ENCODE measurements at regions not wholly inside any gene's neighbourhood (a gene's known extent, or its start where the extent isn't known, plus 50 kb on each side); places are given as distances from the start of the nearest gene placed in this dataset.

GRCh38 chr2:185174353-185174752 is 564.3 kb upstream of the FSIP2 start:
- no peak for TF ChIP-seq PHF8 (IDR thresholded peaks at IDR 0.05; ENCODE audit: borderline replicate concordance, low read depth)
- TF ChIP-seq CHD2 (IDR thresholded peaks at IDR 0.05; ENCODE audit: low read length, partially characterized antibody), result no peak
- TF ChIP-seq JUNB (IDR thresholded peaks at IDR 0.05), result no peak
- TF ChIP-seq, protein P1, sequence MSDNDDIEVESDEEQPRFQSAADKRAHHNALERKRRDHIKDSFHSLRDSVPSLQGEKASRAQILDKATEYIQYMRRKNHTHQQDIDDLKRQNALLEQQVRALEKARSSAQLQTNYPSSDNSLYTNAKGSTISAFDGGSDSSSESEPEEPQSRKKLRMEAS (IDR thresholded peaks at IDR 0.05), result no peak
- TF ChIP-seq, protein P2, sequence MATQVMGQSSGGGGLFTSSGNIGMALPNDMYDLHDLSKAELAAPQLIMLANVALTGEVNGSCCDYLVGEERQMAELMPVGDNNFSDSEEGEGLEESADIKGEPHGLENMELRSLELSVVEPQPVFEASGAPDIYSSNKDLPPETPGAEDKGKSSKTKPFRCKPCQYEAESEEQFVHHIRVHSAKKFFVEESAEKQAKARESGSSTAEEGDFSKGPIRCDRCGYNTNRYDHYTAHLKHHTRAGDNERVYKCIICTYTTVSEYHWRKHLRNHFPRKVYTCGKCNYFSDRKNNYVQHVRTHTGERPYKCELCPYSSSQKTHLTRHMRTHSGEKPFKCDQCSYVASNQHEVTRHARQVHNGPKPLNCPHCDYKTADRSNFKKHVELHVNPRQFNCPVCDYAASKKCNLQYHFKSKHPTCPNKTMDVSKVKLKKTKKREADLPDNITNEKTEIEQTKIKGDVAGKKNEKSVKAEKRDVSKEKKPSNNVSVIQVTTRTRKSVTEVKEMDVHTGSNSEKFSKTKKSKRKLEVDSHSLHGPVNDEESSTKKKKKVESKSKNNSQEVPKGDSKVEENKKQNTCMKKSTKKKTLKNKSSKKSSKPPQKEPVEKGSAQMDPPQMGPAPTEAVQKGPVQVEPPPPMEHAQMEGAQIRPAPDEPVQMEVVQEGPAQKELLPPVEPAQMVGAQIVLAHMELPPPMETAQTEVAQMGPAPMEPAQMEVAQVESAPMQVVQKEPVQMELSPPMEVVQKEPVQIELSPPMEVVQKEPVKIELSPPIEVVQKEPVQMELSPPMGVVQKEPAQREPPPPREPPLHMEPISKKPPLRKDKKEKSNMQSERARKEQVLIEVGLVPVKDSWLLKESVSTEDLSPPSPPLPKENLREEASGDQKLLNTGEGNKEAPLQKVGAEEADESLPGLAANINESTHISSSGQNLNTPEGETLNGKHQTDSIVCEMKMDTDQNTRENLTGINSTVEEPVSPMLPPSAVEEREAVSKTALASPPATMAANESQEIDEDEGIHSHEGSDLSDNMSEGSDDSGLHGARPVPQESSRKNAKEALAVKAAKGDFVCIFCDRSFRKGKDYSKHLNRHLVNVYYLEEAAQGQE (IDR thresholded peaks at IDR 0.05), result no peak

All from A549 (cell line).